Osteocyte (in vitro differentiated cells): ENCODE measurements at regions not wholly inside any gene's neighbourhood (a gene's known extent, or its start where the extent isn't known, plus 50 kb on each side); places are given as distances from the start of the nearest gene placed in this dataset.

Experiments
- DNase-seq: peaks from one replicate; pipeline ENCODE4 v3.0.0; 2021; ENCODE audit warnings: mixed read lengths; ENCODE audit not compliant: unreplicated experiment; ENCODE audit errors: extremely low spot score
- H3K27ac Mint-ChIP-seq: one replicate; pipeline ENCODE4 v1.8.0; 2021; ENCODE audit warnings: mild to moderate bottlenecking, mixed read lengths; ENCODE audit not compliant: unreplicated experiment
- H3K27me3 Mint-ChIP-seq: one replicate; pipeline ENCODE4 v1.8.0; 2021; ENCODE audit warnings: mixed read lengths; ENCODE audit not compliant: unreplicated experiment
- H3K36me3 Mint-ChIP-seq: one replicate; pipeline ENCODE4 v1.8.0; 2021; ENCODE audit warnings: mixed read lengths; ENCODE audit not compliant: unreplicated experiment
- H3K4me1 Mint-ChIP-seq: one replicate; pipeline ENCODE4 v1.8.0; 2021; ENCODE audit warnings: mixed read lengths; ENCODE audit not compliant: unreplicated experiment
- H3K4me3 Mint-ChIP-seq: one replicate; pipeline ENCODE4 v1.8.0; 2021; ENCODE audit warnings: mild to moderate bottlenecking, moderate library complexity, mixed read lengths; ENCODE audit not compliant: unreplicated experiment
- H3K9me3 Mint-ChIP-seq: one replicate; pipeline ENCODE4 v1.8.0; 2021; ENCODE audit warnings: mixed read lengths; ENCODE audit not compliant: unreplicated experiment
- TF ChIP-seq, protein P1 (sequence below): fragments of 200-600 bp; sonication (generic); IDR thresholded peaks from 2 replicates; pipeline ENCODE4 v1.5.0; 2021; ENCODE audit warnings: antibody characterized with exemption, mild to moderate bottlenecking, moderate library complexity

DNA sequence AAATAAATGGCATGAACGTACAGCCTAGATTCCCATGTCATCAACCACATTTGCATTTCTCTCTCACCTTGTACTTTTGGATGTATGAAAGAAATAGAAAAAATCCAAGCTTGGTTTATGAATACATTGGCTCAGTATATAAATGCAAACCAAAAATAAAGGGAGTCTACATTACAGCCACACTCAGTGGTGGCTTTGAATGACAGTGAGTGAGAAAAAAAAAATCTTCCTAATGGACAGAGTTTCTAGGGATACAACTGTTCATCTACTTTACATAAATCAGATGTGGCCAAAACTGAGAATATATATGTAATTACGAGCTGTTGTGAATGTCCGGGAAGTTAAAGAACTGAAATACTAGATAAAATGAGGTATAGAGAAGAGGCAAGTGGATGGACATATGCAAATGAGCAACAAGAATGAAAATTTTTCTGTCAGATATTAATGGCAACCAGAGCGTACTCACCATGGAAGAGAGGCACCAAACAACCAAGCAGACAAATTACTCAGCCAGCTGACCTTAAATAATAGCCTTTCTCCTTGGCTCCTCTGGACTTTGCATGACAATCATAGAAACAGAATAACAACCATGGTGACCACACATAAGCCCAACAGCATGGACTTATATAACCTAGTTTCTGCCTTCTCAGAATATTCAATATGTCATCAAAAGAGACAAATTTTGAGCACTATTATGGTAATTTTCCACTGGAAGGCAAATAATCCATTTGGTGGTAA, 1305.8 kb downstream of the OTOL1 start:
- no peak for DNase-seq
- no peaks in the 10 kb centered on the region for H3K4me1 Mint-ChIP-seq
- H3K4me3 Mint-ChIP-seq = no peak overlapping the region

DNA sequence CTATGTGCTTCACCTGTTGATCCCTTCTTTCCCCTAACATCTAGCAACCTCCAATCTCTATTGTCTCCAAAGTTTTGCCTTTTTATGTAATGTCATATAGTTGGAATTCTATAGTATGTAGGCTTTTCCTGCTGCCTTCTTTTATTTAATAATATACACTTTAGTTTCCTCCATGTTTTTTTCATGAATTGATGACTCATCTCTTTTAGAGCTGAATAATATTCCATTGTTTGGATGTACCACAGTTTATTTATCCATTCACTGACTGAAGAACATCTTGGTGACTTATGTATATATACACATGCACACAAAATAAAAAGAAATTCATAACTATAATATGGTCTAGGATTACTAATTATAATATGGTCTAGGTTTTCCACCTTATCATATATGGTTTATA, 1314.2 kb downstream of the OTOL1 start:
- Mint-ChIP-seq H3K4me1 (no peaks in the 10 kb centered on the region), H3K27me3 (no peaks in the 10 kb centered on the region), H3K9me3 (no peaks in the 10 kb centered on the region), H3K27ac (no peak overlapping the region), H3K36me3 (no peaks in the 10 kb centered on the region), H3K4me3 (no peak overlapping the region)
- no peak for DNase-seq
- TF ChIP-seq, protein P1, sequence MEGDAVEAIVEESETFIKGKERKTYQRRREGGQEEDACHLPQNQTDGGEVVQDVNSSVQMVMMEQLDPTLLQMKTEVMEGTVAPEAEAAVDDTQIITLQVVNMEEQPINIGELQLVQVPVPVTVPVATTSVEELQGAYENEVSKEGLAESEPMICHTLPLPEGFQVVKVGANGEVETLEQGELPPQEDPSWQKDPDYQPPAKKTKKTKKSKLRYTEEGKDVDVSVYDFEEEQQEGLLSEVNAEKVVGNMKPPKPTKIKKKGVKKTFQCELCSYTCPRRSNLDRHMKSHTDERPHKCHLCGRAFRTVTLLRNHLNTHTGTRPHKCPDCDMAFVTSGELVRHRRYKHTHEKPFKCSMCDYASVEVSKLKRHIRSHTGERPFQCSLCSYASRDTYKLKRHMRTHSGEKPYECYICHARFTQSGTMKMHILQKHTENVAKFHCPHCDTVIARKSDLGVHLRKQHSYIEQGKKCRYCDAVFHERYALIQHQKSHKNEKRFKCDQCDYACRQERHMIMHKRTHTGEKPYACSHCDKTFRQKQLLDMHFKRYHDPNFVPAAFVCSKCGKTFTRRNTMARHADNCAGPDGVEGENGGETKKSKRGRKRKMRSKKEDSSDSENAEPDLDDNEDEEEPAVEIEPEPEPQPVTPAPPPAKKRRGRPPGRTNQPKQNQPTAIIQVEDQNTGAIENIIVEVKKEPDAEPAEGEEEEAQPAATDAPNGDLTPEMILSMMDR = no peak

More for the DNA sequence above, 1305.8 kb downstream of the OTOL1 start:
- no peak overlapping the region for H3K27ac Mint-ChIP-seq
- no peaks in the 10 kb centered on the region for H3K36me3 Mint-ChIP-seq
- no peaks in the 10 kb centered on the region for H3K9me3 Mint-ChIP-seq
- TF ChIP-seq, protein P1 = no peak
- H3K27me3 Mint-ChIP-seq = no peaks in the 10 kb centered on the region

DNA sequence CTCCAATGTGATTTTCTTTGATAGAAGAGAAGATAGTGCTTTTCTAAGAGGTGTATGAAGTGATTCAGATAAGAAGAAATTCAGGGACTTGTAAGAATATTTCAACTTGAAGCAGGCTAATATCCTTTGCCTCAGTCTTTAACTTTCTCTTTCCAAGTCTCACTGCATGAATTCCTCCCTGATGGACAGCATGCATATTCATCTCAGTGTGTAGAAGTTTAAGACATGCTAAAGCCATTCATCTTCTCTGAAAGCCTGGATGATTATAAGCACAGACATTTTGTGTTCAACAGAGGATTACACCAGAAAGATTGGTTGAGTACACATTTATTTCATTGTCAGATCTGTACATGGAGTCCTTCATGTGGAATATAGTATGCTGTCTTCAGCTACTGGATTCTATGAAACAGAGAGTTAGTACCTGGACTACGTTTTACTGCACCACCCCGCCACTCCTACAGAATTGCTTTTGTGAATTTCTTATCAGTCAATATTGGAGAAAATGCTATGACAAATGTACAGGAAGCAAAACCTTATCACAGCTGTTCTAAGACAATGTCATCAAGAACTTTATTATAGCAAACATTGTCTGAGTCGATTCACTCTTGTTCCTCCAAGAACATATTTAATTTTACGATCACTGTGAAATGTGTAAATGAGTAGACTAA, 1346.1 kb downstream of the OTOL1 start:
- no peaks in the 10 kb centered on the region for H3K9me3 Mint-ChIP-seq
- TF ChIP-seq, protein P1 = no peak
- no peak for DNase-seq
- H3K36me3 Mint-ChIP-seq = no peaks in the 10 kb centered on the region
- H3K4me3 Mint-ChIP-seq = no peak overlapping the region
- H3K4me1 Mint-ChIP-seq = no peaks in the 10 kb centered on the region
- H3K27ac Mint-ChIP-seq = no peak overlapping the region
- H3K27me3 Mint-ChIP-seq = no peaks in the 10 kb centered on the region

DNA sequence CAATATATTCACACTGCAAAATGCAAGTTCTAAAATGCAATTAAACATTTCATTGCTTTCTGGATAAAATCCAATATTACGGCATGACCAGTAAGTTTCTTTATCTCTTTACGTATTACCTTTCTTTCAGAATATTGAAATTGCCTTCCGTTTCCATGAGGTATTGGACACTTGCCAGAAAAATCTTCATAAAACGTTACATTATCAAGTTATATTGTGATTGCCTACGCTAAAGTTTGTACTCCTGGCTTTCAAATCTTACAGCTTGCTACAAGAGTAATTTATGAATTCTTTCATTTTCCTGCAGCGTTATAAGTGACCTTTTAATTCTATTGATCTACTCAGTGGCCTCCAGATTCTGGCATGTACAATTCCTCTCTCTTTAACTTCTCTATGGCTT, 1349.3 kb downstream of the OTOL1 start:
- no peaks in the 10 kb centered on the region for H3K27me3 Mint-ChIP-seq
- no peak overlapping the region for H3K4me3 Mint-ChIP-seq
- TF ChIP-seq, protein P1 = no peak
- H3K27ac Mint-ChIP-seq = no peak overlapping the region
- no peak for DNase-seq
- no peaks in the 10 kb centered on the region for H3K4me1 Mint-ChIP-seq
- no peaks in the 10 kb centered on the region for H3K36me3 Mint-ChIP-seq
- H3K9me3 Mint-ChIP-seq = no peaks in the 10 kb centered on the region

DNA sequence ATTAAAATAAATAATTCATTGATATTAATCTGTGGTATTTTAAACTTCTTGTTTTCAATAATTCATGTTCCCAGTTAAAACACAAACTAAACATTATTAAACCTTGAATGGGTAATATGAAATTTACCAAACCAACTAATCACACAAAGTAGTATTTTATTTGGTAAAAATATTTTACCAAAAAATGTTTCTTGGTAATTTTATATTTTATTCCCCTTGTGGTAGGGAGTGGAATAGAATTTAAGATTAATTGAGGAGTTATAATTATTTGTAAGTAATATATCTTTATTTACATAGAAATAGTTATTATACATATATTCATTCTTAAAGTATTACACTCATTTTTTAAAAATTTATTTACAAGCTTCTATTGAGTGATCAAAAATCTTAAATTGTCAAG, 1350.9 kb downstream of the OTOL1 start:
- Mint-ChIP-seq H3K27me3 (no peaks in the 10 kb centered on the region), H3K9me3 (no peaks in the 10 kb centered on the region), H3K4me1 (no peaks in the 10 kb centered on the region), H3K4me3 (no peak overlapping the region), H3K36me3 (no peaks in the 10 kb centered on the region), H3K27ac (no peak overlapping the region)
- TF ChIP-seq, protein P1 = no peak
- no peak for DNase-seq
